GM10248 (cell line): ENCODE measurements at regions not wholly inside any gene's neighbourhood (a gene's known extent, or its start where the extent isn't known, plus 50 kb on each side); places are given as distances from the start of the nearest gene placed in this dataset.

Source experiments
- CTCF ChIA-PET: fragments of 300-600 bp; sonication (Branson Sonifier 250); formaldehyde crosslinking; extraction: SDS; loops from one replicate; lab custom pipeline; 2021; ENCODE audit warnings: antibody characterized with exemption; lab: Yijun Ruan, JAX
- POLR2A ChIA-PET: fragments of 350-650 bp; sonication (Branson Sonifier 250); formaldehyde crosslinking; extraction: SDS; loops from one replicate; lab custom pipeline; 2020; ENCODE audit warnings: antibody characterized with exemption; lab: Yijun Ruan, JAX
- DNase-seq: peaks from one replicate; pipeline ENCODE4 v3.0.0; 2012; ENCODE audit errors: extremely low spot score
- CTCF ChIP-seq: IDR thresholded peaks from 2 replicates; pipeline ENCODE4 v1.5.1; 2012; ENCODE audit warnings: mild to moderate bottlenecking, low read depth; ENCODE audit errors: extremely low read depth, missing control alignments, control extremely low read depth

GRCh38 chr17:36818134-36818825 is 119.0 kb upstream of the LHX1 start:
- ChIA-PET CTCF (interaction anchor here (1.1 kb wide), 1 partner anchor 14 kb away, joined by 3 read pairs; no protein-coding TSS in a partner anchor), POLR2A (interaction anchor here (0.6 kb wide), 1 partner anchor 53 kb away, joined by 5 read pairs; no protein-coding TSS in a partner anchor)
- no peak for TF ChIP-seq CTCF

GRCh38 chr17:36823850-36824677 is 113.2 kb upstream of the LHX1 start:
- ChIA-PET POLR2A (no interaction called here), CTCF (no interaction called here)
- no peak for TF ChIP-seq CTCF
- no peak for DNase-seq

More at GRCh38 chr17:36818134-36818825, 119.0 kb upstream of the LHX1 start:
- DNase-seq: no peak

- no peak for DNase-seq
These were observed 112.6 kb upstream of the LHX1 start for GRCh38 chr17:36824678-36825101.

GRCh38 chr17:36825113-36825512 is 112.2 kb upstream of the LHX1 start:
- CTCF ChIA-PET: no interaction called here
- POLR2A ChIA-PET: no interaction called here
- TF ChIP-seq CTCF: no peak
- no peak for DNase-seq

More at GRCh38 chr17:36824678-36825101, 112.6 kb upstream of the LHX1 start:
- TF ChIP-seq CTCF: no peak
- CTCF ChIA-PET: no interaction called here
- POLR2A ChIA-PET: no interaction called here

GRCh38 chr17:36825521-36825920 is 111.8 kb upstream of the LHX1 start:
- CTCF ChIA-PET: no interaction called here
- POLR2A ChIA-PET: no interaction called here
- no peak for DNase-seq
- no peak for TF ChIP-seq CTCF

- no peak for DNase-seq
- ChIA-PET POLR2A (no interaction called here), CTCF (no interaction called here)
- no peak for TF ChIP-seq CTCF
These were observed 111.3 kb upstream of the LHX1 start for GRCh38 chr17:36825951-36826350.
